ENCODE measurements at regions not wholly inside any gene's neighbourhood (a gene's known extent, or its start where the extent isn't known, plus 50 kb on each side); places are given as distances from the start of the nearest gene placed in this dataset.

- Histone ChIP-seq H3K79me2 (ENCODE audit: control insufficient read depth, low read length) (no peaks in the 10 kb centered on the region), H3K36me3 (ENCODE audit: control insufficient read depth, low read length) (no peaks in the 10 kb centered on the region), H3K4me2 (ENCODE audit: low read length) (no peak overlapping the region), H3K4me1 (ENCODE audit: control insufficient read depth, low read length) (no peaks in the 10 kb centered on the region), H4K20me1 (ENCODE audit: control insufficient read depth, insufficient read depth, low read depth, low read length) (no peaks in the 10 kb centered on the region), H3K9me3 (ENCODE audit: control insufficient read depth, insufficient read depth, low read length) (no peaks in the 10 kb centered on the region), H3K27ac (ENCODE audit: low read depth, low read length) (no peak overlapping the region), H3K27me3 (ENCODE audit: control insufficient read depth, low read length) (no peaks in the 10 kb centered on the region), H3F3A (ENCODE audit: control insufficient read depth, insufficient read depth) (no peaks in the 10 kb centered on the region), H3K4me3 (ENCODE audit: low read length) (no peak overlapping the region), H3K9me2 (replicated peaks; ENCODE audit: control insufficient read depth, low read length) (no peaks in the 10 kb centered on the region)
- TF ChIP-seq EZH2phosphoT487 (IDR thresholded peaks at IDR 0.05; ENCODE audit: borderline replicate concordance, low read length) (no peak), CTCF (IDR thresholded peaks at IDR 0.05; ENCODE audit: low read depth, low read length, poor library complexity, severe bottlenecking) (no peak)
Measured at GRCh38 chr2:217026161-217026560, 166.3 kb upstream of the TNP1 start.

GRCh38 chr2:217023611-217024010, 163.7 kb upstream of the TNP1 start:
- Histone ChIP-seq H3K27ac (ENCODE audit: low read depth, low read length) (no peak overlapping the region), H3K36me3 (ENCODE audit: control insufficient read depth, low read length) (no peaks in the 10 kb centered on the region), H4K20me1 (ENCODE audit: control insufficient read depth, insufficient read depth, low read depth, low read length) (no peaks in the 10 kb centered on the region), H3K4me2 (ENCODE audit: low read length) (no peak overlapping the region), H3K9me3 (ENCODE audit: control insufficient read depth, insufficient read depth, low read length) (no peaks in the 10 kb centered on the region), H3K4me3 (ENCODE audit: low read length) (no peak overlapping the region), H3K79me2 (ENCODE audit: control insufficient read depth, low read length) (no peaks in the 10 kb centered on the region), H3F3A (ENCODE audit: control insufficient read depth, insufficient read depth) (no peaks in the 10 kb centered on the region), H3K9me2 (replicated peaks; ENCODE audit: control insufficient read depth, low read length) (no peaks in the 10 kb centered on the region), H3K4me1 (ENCODE audit: control insufficient read depth, low read length) (no peaks in the 10 kb centered on the region), H3K27me3 (ENCODE audit: control insufficient read depth, low read length) (no peaks in the 10 kb centered on the region)
- TF ChIP-seq CTCF (IDR thresholded peaks at IDR 0.05; ENCODE audit: low read depth, low read length, poor library complexity, severe bottlenecking) (no peak), EZH2phosphoT487 (IDR thresholded peaks at IDR 0.05; ENCODE audit: borderline replicate concordance, low read length) (no peak)

GRCh38 chr2:217017456-217018252, 157.8 kb upstream of the TNP1 start:
- Histone ChIP-seq H3K27me3 (ENCODE audit: control insufficient read depth, low read length) (peaks cover 5% of the 10 kb centered on the region; the same call in 1 of the 2 replicates), H3F3A (ENCODE audit: control insufficient read depth, insufficient read depth) (no peaks in the 10 kb centered on the region), H3K9me3 (ENCODE audit: control insufficient read depth, insufficient read depth, low read length) (no peaks in the 10 kb centered on the region), H3K27ac (ENCODE audit: low read depth, low read length) (no peak overlapping the region), H3K9me2 (replicated peaks; ENCODE audit: control insufficient read depth, low read length) (no peaks in the 10 kb centered on the region), H3K4me1 (ENCODE audit: control insufficient read depth, low read length) (no peaks in the 10 kb centered on the region), H4K20me1 (ENCODE audit: control insufficient read depth, insufficient read depth, low read depth, low read length) (no peaks in the 10 kb centered on the region), H3K36me3 (ENCODE audit: control insufficient read depth, low read length) (no peaks in the 10 kb centered on the region), H3K4me3 (ENCODE audit: low read length) (no peak overlapping the region), H3K4me2 (ENCODE audit: low read length) (no peak overlapping the region), H3K79me2 (ENCODE audit: control insufficient read depth, low read length) (no peaks in the 10 kb centered on the region)
- TF ChIP-seq EZH2phosphoT487 (IDR thresholded peaks at IDR 0.05; ENCODE audit: borderline replicate concordance, low read length) = no peak
- no peak for TF ChIP-seq CTCF (IDR thresholded peaks at IDR 0.05; ENCODE audit: low read depth, low read length, poor library complexity, severe bottlenecking)

Measured in DOHH2 (cell line).